GM19468 (cell line): ENCODE measurements at regions not wholly inside any gene's neighbourhood (a gene's known extent, or its start where the extent isn't known, plus 50 kb on each side); places are given as distances from the start of the nearest gene placed in this dataset.

Experiments used
- ATAC-seq: cut with Tn5 transposase; IDR thresholded peaks from one replicate; pipeline ENCODE4 v1.9.1; 2021; ENCODE audit warnings: mild to moderate bottlenecking, moderate library complexity, moderate number of reproducible peaks; ENCODE audit not compliant: unreplicated experiment; ENCODE audit errors: extremely low read depth

- no peak for ATAC-seq
These were observed 50.0 kb upstream of the DOCK9 start for GRCh38 chr13:99027661-99028425.

GRCh38 chr13:99028890-99029289 lies 51.0 kb upstream of the DOCK9 start:
- ATAC-seq, result no peak

- ATAC-seq, result no peak
These were observed 51.7 kb upstream of the DOCK9 start for GRCh38 chr13:99029576-99029975.

- no peak for ATAC-seq
These were observed 52.5 kb upstream of the DOCK9 start for GRCh38 chr13:99030326-99030725.

- ATAC-seq, result no peak
These were observed 54.0 kb upstream of the DOCK9 start for GRCh38 chr13:99031832-99032231.

- no peak for ATAC-seq
These were observed 56.0 kb upstream of the DOCK9 start for GRCh38 chr13:99033814-99034213.

GRCh38 chr13:99034333-99035085 lies 56.6 kb upstream of the DOCK9 start:
- ATAC-seq, result no peak

- ATAC-seq, result no peak
These were observed 57.9 kb upstream of the DOCK9 start for GRCh38 chr13:99035715-99036114.

- no peak for ATAC-seq
These were observed 59.9 kb upstream of the DOCK9 start for GRCh38 chr13:99037756-99038155.

- no peak for ATAC-seq
These were observed 61.9 kb upstream of the DOCK9 start for GRCh38 chr13:99039718-99040280.

- no peak for ATAC-seq
These were observed 62.8 kb upstream of the DOCK9 start for GRCh38 chr13:99040536-99041131.

- no peak for ATAC-seq
These were observed 63.5 kb upstream of the DOCK9 start for GRCh38 chr13:99041337-99041736.

- no peak for ATAC-seq
These were observed 63.9 kb upstream of the DOCK9 start for GRCh38 chr13:99041788-99042187.

GRCh38 chr13:99042521-99043250 lies 64.8 kb upstream of the DOCK9 start:
- ATAC-seq, result no peak

- no peak for ATAC-seq
These were observed 66.0 kb upstream of the DOCK9 start for GRCh38 chr13:99043831-99044231.

- no peak for ATAC-seq
These were observed 66.9 kb upstream of the DOCK9 start for GRCh38 chr13:99044764-99045163.

- ATAC-seq, result no peak
These were observed 67.5 kb upstream of the DOCK9 start for GRCh38 chr13:99045396-99045795.

- ATAC-seq, result no peak
These were observed 69.0 kb upstream of the DOCK9 start for GRCh38 chr13:99046851-99047250.

GRCh38 chr13:99050983-99051488 lies 73.2 kb upstream of the DOCK9 start:
- no peak for ATAC-seq
